ENCODE measurements at regions not wholly inside any gene's neighbourhood (a gene's known extent, or its start where the extent isn't known, plus 50 kb on each side); places are given as distances from the start of the nearest gene placed in this dataset.

DNA sequence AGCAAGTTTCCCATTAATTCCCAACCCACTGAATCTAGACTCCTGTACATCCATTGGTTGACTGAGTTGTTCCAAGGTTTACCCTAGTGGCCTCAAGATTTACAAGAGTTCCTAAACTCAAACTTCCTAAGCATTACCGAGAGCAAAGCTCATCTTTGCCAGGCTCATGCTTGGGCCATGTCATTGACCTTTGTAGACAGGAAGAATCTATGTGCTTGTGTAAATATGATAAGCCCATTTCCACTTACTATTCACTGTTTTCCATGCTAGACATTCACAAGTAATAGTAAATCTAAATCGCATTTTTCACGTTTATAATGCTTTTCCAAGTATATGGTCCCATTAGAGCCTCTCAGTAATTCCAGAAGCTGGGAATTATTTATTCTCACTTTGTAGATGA, 534.5 kb upstream of the CLINT1 start:
- DNase-seq: no peak

DNA sequence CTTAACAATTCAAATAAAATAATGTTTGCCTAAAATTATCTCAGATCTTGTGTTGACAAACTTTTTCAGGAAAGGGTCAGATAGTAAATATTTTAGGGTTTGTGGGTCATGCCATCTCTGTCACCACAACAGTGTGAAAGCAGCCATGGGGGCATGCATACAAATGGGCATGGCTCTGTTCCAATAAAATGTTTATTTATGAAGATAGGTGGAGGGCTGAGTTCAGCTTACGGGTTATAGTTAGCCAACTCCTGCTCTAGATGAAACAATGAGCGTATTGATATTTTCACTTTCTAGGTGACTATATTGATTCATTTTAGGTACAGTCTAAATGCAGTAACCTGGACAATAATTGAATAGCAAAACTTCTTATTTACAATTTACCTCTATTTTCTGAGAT, 533.8 kb upstream of the CLINT1 start:
- no peak for DNase-seq

DNA sequence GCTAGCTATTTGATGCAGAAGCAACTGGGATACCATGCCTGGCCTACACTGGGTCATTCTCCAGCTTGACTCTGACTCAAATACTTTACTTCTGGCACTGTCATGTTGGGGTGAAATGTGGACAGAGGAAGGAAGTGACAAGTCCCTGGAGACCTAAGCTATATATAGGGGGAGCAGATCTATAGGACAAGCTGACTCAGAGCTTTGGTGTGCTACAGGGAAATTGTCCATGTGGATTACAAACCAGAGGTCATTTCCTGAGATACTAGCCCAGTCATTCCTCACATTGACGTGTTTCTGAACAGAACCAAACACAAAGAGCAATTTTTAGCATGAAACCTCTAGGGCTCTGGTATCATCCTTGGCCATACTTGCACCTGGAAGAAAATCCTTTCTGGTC, 531.6 kb upstream of the CLINT1 start:
- DNase-seq: no peak

DNA sequence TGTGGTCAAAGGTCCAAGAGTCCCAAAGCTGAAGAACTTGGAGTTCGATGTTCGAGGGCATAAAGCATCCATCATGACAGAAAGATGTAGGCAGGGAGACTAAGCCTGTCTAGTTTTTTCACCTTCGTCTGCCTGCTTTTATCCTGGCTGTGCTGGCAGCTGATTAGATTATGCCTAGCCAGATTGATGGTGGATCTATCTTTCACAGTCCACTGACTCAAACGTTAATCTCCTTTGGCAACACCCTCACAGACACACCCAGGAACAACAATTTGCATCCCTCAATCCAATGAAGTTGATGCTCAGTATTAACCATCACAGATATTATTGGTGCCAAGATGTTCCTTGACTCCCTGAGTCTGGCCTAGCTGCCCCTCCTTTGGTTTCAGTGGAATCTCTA, 530.8 kb upstream of the CLINT1 start:
- no peak for DNase-seq

DNA sequence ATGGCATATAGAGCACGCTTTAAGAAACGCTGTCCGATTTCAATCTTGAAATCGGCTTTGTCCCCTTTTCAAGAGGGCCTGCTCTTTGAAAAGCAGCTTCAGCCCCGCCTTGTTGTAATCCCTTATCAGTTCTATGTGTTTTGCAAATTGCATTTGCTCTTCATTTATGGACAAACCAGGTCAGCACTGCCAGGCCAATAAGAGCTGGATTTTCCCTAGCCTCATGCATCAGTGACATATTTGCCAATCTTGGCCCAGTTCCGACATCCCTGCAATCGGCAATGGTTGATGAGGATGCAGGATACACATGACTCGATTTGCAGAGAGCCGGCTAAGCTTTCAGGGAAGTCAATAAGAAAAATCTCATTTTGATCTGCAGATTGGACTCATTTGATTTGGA, 529.1 kb upstream of the CLINT1 start:
- DNase-seq: no peak

DNA sequence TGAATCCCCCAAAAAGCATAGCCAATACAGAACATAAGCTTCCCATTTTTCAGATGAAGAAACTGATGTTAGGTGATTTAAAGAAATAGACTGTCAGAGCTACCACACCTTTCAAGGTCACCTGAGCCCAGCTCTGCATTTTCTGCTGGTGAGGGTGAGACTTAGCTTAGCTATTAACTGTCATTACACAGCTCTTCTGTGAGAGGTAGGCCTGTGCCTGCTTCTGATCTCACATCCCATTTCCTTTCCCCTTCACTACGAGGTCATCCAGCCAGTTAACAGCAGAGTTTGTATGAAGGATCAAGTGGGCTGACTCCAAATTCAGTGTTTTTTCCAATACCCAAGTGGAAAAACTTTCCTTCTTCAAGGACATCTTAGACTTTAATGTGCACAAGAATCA, 528.6 kb upstream of the CLINT1 start:
- DNase-seq: no peak

DNA sequence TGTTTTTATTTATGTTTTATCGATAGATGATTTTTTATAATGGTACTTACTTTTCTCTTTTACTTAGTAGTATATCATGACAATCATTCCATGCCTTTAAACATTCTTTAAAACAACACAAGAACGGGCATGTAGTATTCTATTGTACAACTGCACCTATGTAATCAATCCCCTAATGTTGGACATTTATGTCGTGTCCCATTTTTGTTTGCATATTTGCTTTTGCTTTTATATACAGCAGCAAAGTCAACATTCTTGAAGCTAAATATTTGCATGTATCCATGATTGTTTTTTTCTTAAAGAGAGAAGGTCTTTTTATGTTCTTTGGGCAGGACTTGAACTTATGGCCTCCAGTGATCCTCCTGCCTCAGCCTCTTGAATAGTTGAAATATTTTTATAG, 527.0 kb upstream of the CLINT1 start:
- DNase-seq: no peak

DNA sequence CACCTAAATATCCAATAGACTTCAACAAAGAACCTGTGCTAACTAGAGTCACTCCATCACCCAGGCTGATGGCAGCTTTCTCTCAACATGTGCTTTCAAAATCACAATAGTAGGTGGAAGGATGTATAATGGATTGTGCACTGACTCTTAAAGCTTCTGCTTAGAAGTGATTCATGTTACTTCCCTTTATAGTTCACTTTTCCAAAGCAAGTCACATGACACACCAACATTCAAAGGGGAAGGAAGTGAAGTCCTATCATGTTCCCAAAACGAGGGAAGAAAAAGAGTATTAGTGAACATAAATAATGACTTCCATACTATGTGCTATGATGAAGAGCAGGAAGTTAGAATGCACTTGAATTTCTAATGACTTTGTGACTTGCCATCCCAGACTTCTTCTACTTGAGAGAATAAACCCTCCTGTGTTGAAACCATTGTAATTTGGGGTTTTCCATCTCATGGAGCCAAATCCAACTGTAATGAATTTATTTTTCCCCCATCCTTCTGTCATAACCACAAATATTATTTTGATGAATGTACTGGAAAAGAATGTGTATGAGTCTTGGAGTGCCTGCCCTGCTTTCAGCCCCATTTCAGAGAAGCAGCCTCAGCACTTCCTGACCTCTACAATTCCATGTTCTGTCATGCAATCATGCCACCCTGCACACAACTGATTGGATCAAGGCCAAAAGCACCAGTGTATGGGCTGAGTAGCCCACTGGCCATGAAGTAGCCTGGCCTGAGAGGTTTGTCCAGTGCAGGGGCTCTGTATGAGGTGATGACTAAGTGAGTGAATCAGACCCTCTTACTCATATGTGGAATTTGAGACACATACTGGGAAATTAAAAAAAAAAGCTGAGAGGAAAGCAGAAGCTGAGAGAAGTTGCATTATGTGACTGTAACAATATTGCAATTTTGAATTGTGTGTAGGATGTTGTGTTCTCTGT, 525.9 kb upstream of the CLINT1 start:
- DNase-seq: no peak

DNA sequence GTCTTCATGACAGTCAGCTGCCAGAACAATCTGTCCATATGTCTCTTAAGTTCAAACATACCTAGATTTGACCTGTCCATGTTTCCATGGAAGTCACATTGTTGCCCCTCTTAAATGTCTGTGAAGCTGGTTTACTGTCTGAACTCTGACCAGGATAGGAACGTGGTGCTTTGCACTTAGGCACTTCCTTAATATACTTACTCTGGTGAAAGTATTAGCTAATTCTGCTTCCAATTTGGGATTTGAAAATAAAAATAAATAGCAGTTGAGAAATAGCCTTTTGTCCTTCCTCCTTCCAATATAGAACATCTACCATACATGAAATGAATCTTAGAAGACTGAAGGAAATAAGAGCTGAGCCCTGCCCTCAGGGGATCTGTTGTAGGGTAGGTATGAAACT, 524.5 kb upstream of the CLINT1 start:
- no peak for DNase-seq

DNA sequence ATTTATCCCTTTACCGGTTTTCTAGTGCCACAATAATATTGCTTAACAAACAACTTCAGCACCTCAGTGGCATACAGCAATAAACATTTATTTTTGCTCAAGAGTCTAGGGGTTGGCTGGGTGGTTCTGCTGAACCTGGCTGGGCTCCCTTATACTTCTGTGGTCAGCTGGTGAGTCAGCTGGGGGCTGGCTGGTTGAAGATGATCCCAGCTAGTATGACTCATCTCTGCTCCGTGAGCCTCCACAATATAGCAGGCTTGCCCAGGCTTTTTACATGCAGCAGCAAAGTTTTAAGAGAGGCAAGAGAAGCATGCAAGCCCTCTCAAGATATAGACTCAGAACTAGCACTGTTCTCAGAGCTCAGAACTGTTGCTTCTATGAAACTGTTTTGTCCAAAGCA, 523.5 kb upstream of the CLINT1 start:
- peak; percentile 45 for DNase-seq

DNA sequence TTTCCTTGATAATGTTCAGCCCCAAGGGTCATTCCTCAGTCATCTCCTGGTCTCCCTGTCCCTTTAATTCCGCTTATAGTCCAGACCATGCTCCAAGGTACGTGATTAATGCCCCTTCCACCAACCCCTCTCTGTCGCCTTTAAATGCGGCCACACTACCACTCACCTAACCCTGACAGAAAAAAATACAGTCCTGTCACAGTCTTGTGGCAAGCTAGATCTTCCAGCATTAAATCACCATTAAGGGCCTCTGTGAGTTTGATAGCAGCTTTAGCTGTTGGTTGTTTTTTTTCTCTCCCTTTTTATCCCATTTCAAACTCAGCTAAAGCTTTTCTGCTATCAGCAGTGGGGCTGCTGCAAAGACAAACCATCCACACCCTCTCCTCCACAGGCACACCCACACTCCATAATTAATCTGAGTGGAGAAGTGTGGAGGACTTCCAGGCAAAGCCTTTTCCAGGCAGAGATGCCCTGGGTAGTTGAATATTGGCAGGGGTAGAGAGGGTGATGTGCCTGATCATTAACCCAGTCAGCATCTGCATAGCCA, 522.7 kb upstream of the CLINT1 start:
- DNase-seq: no peak

DNA sequence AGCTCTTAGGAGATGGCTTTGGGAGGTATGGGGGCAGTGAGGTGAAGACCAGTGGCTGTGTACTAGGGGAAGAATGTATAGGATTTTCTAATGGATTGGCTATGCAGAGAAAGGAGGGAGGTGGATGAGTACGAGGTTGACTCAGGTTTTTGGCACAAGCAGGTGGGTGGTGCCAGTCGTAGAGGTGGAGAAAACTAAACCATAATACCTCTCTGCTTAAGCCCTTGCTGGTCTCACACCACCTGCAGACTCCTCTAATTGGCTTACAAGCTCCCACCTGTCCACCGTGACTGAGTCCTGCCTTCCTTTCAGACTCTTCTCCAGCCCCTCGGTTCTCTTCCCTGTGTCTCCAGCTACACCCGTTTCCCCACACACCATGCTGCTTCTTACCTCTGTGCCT, 521.7 kb upstream of the CLINT1 start:
- no peak for DNase-seq

DNA sequence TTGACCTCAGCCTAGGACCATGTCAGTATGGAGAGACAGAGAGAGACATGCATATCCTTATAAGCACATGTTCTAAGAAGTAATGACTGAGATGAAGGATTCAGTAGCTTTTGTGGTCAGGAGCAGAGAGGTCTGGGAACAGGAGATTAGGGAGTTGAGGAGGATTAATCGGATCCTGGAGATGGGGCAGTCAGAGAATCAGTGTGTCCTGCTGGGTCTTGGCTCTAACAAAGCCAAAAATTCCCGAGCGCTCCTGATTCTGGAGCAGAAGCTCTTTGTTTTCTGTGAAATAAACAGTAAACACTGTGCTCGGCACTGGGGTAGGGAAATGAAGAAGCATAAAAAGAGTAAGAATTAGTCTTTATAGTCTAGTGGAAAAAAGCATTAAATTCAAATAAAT, 520.0 kb upstream of the CLINT1 start:
- no peak for DNase-seq

DNA sequence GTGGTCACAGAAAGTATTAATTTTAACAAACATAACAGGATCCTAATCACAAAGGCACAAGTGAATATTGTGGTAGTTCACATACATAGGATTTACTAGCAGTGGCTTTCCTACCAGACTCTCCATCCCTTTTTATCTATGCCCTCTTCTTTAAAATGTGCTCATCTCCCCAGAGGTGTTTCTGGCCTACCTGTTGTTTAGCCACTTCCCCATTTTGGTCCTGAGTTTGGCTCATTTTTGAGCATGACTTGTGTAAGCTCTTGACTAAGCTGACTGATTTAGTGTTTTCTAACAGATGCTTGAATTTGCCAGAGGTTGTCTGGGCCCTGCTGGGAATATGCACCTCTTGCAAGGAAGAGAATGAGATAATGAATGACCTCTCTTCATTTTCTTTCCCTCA, 517.7 kb upstream of the CLINT1 start:
- no peak for DNase-seq

DNA sequence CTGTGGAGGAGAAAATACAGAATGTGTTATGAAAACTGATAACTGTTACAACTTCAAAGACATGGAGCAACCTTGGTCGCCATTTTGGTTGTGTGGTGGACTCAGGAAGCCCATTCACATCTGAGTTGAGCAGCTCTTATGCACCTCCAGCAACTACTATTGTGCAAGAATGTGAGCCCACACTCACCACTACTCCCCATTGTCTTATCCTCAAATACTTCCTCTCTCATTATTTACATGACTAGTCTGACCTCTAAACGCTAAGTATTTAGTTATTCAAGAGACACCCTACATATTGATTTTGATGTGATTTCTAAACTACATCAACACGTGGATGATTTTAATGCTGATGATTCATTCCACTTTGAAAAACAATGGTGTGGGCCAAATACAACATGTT, 516.6 kb upstream of the CLINT1 start:
- DNase-seq: peak; percentile 23

DNA sequence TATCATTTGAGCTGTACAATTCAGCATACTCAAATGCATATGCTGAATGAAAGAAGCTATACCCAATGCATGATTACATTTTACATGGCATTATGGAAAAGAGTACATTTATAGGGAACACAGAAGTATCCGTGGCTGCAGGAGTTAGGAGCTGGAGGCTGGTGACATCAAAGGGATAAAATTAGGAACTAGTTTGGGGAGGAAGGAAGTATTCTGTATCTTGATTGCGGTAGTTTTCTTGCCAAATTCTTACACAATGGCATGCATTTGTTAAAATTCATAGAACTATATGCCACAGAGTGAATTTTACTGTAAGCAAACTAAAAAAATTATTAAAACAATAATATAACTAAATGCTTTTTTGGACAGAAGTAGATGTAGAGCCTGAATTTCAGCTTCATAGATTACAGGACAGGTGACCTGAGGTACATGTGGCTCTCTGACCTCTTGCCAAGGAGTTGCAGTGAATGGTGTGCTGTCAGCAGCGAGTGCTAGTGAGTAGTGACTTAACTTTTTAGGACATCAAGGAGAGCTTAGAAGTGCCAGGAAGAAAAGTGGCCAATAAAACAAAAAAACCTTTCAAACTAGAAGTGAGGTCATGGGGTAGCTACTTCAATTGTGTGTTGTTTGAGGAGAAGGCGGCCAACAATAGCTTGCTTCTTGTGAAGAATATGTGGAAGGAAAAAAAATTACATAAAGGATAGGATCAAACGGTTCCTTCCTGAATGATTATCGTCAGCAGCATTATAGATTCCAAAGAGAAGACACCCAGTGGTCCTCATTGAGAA, 514.9 kb upstream of the CLINT1 start:
- DNase-seq: peak; percentile 54

DNA sequence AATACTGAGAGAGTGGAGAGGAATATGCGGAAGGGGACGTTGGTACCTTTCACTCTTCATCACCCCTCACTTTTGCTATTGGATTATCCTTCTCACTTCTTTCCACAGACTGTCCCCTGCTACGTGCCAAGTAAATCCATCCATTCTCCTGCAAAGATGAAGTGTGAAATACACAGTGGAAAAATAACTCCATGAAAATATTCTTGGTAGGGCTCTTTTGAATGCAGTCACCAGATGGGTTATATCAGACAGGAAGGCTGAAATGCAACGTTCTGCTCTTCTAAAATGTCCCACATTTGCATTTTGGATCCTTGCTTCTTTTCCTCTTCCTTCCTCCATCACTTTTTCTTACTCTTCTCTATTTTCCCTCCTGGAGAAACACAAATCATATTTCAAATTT, 510.3 kb upstream of the CLINT1 start:
- DNase-seq: no peak

DNA sequence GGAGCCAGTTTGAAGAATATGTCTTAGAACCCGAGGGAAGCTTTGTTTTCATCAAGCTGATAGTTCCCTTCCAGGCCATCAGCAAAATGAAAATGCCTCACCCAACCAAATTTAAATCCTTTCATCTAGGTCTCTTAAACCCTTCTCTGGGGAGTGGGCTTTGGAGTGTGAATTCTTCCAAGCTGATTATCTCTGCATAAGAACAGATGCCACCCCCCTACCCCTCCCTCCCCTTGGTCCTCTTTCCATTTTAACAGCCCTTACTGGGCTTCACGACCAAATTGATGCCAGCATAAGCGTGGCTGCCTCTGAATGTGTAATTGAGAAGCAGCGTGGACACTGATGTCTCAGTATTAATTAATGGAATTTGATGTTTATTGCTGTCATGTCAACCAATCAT, 509.7 kb upstream of the CLINT1 start:
- DNase-seq: no peak

DNA sequence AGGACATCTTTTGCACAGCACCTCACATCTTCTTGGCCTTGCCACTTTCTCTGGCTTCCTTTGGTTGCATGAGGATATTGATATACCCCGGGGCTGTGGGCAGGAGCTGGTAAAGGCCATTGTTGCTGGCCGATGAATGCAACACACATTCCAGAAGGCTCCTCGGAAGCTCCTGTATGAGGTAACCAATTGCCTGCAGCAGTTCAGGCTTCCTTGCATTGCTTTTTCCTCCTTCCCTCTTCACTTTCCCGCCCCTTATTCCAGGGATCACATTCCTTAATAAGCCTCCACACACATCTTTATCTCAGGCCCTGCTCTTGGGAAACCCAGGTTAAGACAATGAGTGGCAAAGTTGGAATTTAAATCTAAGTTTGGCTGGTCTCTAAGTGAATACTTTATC, 505.4 kb upstream of the CLINT1 start:
- DNase-seq: no peak

DNA sequence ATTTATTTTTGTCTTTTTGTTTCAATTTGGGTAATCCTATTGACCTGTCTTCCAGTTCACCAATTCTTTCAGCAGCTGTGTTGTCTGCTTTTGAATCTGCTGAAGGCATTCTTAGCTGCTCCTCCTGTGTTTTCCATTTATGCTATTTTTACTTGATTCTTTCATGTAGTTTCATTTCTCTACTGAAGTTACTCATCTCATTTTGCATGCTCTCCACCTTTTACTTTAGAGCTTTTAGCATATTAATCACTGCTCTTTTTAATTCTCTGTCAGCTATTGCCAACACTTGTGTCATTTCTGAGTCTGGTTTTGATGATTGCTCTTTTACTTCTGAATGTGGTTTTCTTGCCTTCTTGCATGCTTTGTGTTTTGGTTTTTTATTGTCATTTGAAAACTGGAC, 496.0 kb upstream of the CLINT1 start:
- DNase-seq: no peak

DNA sequence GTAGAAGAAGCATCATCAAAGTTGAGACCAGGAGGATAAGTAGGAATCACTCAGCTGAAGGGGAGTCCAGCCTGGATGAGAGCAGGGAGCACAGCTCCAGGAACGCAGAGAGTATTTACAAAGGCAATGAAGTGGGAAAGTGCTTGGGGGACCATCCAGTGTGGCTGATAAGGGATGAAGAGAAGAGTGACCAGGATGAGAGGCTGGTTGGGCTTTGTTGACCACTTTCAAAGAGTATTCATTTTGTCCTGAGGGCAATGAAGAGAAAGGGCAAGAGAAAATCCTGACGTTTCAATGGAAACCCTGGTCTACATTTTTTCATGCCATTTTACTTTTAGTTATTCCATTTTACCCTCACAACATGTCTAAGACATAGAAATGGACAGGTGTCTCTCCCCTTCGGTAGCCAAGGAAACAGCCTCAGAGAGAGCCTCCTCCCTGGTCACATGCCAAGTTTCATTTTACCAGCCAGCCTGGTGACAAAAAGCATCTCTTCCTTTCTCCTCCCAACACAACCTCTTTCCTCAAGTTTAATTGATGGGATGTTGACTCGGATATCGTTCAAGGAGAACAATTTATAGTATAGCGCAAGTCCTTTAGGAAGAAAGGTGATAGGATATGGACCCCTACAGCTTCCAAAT, 492.7 kb upstream of the CLINT1 start:
- DNase-seq: no peak

DNA sequence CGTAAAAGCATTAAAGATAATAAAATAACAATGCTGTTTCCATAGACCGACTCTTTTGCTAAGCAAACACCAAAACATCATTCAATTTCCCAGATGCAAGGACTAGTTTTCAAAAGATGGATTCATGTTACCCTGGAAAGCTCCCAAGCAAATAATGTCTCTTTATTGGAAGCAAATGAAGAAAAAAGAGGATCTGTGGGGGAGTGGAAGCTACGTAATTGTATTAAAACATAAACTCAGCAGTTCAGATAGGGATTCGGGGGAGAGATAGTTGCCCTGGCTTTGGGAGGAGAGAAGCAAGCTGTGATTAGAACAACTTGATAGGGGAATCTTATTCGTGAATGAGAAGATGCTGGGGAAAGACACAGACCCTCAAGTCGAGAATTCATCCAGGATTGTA, 491.0 kb upstream of the CLINT1 start:
- DNase-seq: no peak

DNA sequence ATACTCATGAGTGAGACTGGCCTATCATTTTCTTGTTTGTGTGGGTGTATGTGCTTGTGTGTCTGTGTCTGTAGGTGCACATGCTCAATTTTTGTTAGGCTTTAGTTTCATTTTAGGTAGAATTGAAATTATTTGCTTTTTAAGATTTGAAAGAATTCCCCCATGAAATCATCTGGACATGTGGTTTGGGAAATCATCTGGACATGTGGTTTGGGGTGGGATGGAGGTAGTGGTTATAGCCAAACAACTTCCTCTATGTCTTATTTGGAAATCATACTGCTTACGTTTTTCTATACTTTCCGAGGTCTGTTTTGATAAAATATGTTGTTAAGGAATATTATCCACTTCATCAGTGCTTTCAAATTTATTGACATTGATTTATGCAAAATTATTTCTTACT, 485.4 kb upstream of the CLINT1 start:
- DNase-seq: no peak

DNA sequence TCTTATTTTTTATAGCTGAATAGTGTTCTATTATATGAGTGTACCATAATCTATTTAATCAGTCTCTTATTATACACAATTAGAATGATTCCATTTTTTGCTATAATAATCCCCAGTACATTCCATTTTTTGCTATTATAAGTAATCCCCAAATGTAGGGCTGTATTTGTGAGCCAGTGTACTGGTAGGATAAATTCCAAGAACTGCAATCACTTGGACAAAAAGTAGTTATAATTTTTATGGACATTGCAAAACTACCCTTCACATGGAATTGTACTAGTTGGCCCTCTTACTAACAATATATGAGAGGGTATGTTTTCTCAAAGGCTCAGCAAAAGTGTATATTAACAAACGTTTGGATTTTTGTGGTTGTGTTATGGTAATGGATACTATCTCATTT, 481.7 kb upstream of the CLINT1 start:
- no peak for DNase-seq
